Ishikawa (cell line): ENCODE measurements at regions not wholly inside any gene's neighbourhood (a gene's known extent, or its start where the extent isn't known, plus 50 kb on each side); places are given as distances from the start of the nearest gene placed in this dataset.

ENCODE experiments used
- CEBPB ChIP-seq: IDR thresholded peaks from 2 replicates; pipeline ENCODE4 v1.6.1; 2012
- CREB1 ChIP-seq: IDR thresholded peaks from 2 replicates; pipeline ENCODE4 v1.6.1; 2012; ENCODE audit warnings: low read depth
- EGR1 ChIP-seq: IDR thresholded peaks from 2 replicates; pipeline ENCODE4 v1.6.1; 2012
- EP300 ChIP-seq: IDR thresholded peaks from 2 replicates; pipeline ENCODE4 v1.6.1; 2012; ENCODE audit warnings: borderline replicate concordance
- FOXM1 ChIP-seq: IDR thresholded peaks from 2 replicates; pipeline ENCODE4 v1.6.1; 2012; ENCODE audit warnings: low read depth, borderline replicate concordance
- MAX ChIP-seq: IDR thresholded peaks from 2 replicates; pipeline ENCODE4 v1.6.1; 2012
- NFIC ChIP-seq: IDR thresholded peaks from 2 replicates; pipeline ENCODE4 v1.6.1; 2012
- RAD21 ChIP-seq: IDR thresholded peaks from 2 replicates; pipeline ENCODE4 v1.6.1; 2012; ENCODE audit warnings: low read depth
- TAF1 ChIP-seq: IDR thresholded peaks from 2 replicates; pipeline ENCODE4 v1.6.1; 2012; ENCODE audit warnings: low read depth, mild to moderate bottlenecking
- TCF12 ChIP-seq: IDR thresholded peaks from 2 replicates; pipeline ENCODE4 v1.6.1; 2012; ENCODE audit warnings: low read depth
- TEAD4 ChIP-seq: IDR thresholded peaks from 2 replicates; pipeline ENCODE4 v1.6.1; 2012
- USF1 ChIP-seq: IDR thresholded peaks from 2 replicates; pipeline ENCODE4 v1.6.1; 2012
- YY1 ChIP-seq: IDR thresholded peaks from 2 replicates; pipeline ENCODE4 v1.6.1; 2012; ENCODE audit warnings: low read depth
- ZBTB7A ChIP-seq: IDR thresholded peaks from 2 replicates; pipeline ENCODE4 v1.6.1; 2012; ENCODE audit warnings: low read depth
- TF ChIP-seq, protein P1 (sequence below): IDR thresholded peaks from 2 replicates; pipeline ENCODE4 v1.6.1; 2012; ENCODE audit warnings: low read depth, mild to moderate bottlenecking

DNA sequence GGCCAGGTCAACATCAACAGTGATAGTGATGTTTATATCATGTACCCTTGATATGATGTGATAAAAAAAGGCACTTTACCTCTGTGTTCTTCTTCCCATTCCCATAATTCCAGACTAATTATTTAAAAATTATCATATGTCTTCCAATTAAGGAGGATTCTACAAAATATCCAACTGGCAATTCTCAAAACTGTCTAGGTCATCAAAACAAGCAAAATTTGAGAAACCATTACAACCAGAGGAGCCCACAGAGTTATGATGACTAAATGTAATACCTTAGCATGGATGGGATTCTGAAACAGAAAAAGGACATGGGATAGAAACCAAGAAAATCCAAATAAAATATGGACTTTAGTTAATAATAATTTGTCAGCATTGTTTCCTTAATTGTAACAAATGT is 428.6 kb upstream of the AMOT start:
- TF ChIP-seq EP300 (no peak), USF1 (no peak), MAX (no peak), RAD21 (no peak), YY1 (no peak), CEBPB (no peak), TAF1 (no peak), FOXM1 (no peak), EGR1 (no peak), ZBTB7A (no peak), CREB1 (no peak), TEAD4 (no peak), TCF12 (no peak), NFIC (no peak)
- TF ChIP-seq, protein P1, sequence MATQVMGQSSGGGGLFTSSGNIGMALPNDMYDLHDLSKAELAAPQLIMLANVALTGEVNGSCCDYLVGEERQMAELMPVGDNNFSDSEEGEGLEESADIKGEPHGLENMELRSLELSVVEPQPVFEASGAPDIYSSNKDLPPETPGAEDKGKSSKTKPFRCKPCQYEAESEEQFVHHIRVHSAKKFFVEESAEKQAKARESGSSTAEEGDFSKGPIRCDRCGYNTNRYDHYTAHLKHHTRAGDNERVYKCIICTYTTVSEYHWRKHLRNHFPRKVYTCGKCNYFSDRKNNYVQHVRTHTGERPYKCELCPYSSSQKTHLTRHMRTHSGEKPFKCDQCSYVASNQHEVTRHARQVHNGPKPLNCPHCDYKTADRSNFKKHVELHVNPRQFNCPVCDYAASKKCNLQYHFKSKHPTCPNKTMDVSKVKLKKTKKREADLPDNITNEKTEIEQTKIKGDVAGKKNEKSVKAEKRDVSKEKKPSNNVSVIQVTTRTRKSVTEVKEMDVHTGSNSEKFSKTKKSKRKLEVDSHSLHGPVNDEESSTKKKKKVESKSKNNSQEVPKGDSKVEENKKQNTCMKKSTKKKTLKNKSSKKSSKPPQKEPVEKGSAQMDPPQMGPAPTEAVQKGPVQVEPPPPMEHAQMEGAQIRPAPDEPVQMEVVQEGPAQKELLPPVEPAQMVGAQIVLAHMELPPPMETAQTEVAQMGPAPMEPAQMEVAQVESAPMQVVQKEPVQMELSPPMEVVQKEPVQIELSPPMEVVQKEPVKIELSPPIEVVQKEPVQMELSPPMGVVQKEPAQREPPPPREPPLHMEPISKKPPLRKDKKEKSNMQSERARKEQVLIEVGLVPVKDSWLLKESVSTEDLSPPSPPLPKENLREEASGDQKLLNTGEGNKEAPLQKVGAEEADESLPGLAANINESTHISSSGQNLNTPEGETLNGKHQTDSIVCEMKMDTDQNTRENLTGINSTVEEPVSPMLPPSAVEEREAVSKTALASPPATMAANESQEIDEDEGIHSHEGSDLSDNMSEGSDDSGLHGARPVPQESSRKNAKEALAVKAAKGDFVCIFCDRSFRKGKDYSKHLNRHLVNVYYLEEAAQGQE: no peak

DNA sequence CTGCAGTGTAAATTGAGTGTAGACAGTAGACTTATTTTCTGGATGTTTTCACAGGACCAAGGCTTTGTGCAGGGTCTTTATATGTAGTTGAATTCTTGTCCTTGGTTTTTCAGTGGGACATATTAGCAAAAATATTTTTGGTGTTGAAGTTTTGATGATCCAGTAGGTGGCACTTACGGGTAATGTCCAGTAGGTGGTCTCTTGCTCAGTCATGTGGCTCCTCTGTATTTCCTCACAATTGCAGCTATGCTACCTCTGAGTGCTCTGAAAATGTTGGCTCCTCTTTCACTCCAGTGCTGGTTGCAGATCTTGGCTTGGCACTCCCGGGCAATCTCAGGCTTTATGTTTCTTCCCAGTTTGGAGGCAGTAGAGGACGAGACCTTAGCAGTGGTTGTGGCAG is 419.8 kb upstream of the AMOT start:
- TF ChIP-seq RAD21 (peak; percentile 47; the same call in 1 of the 2 replicates), USF1 (no peak)

GRCh38 chrX:113222305-113222704 is 381.7 kb upstream of the AMOT start:
- TF ChIP-seq EP300 (no peak), NFIC (no peak), USF1 (no peak), YY1 (no peak)

DNA sequence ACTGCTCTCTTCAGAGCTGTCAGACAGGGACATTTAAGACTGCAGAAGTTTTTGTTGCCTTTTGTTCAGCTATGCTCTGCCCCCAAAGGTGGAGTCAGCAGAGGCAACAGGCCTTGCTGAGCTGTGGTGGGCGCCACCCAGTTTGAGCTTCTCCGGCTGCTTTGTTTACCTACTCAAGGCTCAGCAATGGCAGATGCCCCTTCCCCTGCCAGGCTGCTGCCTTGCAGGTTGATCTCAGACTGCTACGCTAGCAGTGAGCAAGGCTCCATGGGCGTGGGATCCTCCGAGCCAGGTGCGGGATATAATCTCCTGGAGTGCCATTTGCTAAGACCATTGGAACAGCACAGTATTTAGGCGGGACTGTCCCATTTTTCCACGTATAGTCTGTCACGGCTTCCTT is 371.4 kb upstream of the AMOT start:
- TF ChIP-seq CREB1 (no peak), RAD21 (no peak), EP300 (no peak)

DNA sequence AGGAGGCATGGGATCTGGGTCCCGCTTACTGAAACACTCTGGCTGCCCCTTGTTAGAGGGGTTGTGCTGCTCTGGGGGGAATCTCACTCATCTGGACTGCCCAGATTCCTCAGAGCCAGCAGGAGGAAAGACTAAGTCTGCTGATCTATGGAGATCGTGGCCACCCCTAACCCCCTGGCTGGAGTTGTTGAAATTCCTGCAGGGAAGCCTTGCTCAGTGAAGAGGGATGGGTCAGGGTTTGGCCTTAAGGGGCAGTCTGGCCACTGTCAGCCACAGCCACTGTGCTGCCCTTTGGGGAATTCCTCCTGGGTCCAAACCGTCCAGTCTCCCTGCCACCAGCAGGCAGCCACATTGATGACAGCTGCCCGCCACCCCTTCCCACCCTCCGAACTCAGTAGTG is 362.0 kb upstream of the AMOT start:
- TF ChIP-seq TEAD4: no peak
- no peak for TF ChIP-seq RAD21
- no peak for TF ChIP-seq FOXM1
- no peak for TF ChIP-seq TCF12
- TF ChIP-seq CEBPB: no peak
- TF ChIP-seq NFIC: no peak

DNA sequence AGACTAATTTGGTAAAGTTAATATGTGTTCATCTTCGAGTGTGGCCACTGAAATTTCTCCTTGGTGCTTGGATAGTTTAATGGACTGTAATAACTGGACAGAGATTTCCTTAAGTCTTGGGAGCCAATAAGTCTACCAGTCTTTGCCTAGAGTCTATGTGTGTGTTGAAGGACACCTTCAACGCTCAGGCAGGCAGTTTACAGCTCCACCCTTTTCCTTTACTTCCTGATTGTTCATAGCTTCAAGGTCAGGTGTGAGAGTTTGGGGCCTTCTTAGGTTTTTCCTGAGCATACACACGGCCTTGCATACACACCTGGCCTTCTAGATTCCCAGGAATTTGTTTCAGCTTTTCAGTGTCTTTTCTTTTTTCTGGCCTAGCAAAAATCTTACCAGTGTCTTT is 355.3 kb upstream of the AMOT start:
- TF ChIP-seq USF1: no peak
- no peak for TF ChIP-seq FOXM1
- TF ChIP-seq YY1: no peak

GRCh38 chrX:113192418-113192817 is 351.8 kb upstream of the AMOT start:
- no peak for TF ChIP-seq FOXM1
- no peak for TF ChIP-seq TEAD4
- no peak for TF ChIP-seq RAD21
- TF ChIP-seq NFIC: no peak
- no peak for TF ChIP-seq YY1
- TF ChIP-seq CREB1: no peak
- TF ChIP-seq MAX: no peak
- TF ChIP-seq, protein P1: no peak
- TF ChIP-seq TAF1: no peak
